ENCODE measurements at regions not wholly inside any gene's neighbourhood (a gene's known extent, or its start where the extent isn't known, plus 50 kb on each side); places are given as distances from the start of the nearest gene placed in this dataset.
"Not testable (repeated sequence)": the region's sequence is repeated elsewhere in the genome, so short reads cannot be mapped to it uniquely, and the experiment has no call there.

DNA sequence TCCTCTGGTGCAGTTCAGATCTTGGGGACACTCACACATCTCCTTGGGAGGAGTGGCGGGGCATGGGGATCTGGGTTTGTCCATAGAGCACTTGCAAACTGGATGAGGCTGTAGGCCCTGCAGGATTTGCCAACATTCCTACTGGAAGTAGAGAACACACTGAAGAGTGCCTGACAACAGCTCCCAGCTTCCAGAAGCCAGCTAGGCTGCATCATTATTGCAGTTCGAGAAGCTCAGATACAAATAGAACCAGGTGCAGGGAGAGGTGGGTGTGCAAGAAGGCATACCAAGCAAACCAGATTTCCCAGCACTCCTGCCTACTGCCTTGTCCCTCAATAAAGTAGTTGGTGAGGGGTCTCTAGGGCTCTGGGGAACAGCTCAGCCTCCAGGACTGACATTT is 52.5 kb downstream of the RHOB start:
- no peak for DNase-seq (ENCODE audit: low spot score)

DNA sequence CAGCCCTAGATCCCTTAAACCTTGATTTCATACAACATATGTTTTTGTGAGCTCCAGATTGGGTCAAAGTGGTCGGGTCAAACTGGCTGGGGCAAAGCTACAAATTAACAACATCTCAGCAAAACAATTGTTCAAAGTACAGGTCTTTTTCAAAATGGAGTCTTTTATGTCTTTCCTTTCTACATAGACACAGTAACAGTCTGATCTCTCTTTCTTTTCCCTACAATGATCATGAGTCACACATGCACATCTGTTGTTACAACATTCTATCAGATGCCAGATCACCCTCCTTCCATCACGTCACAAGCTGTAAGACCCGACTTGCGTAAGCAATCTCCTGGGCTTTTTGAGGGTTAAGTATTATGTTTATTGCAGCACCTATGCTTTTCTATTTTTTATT is 55.1 kb downstream of the RHOB start:
- DNase-seq (ENCODE audit: low spot score), result peak; percentile 81

DNA sequence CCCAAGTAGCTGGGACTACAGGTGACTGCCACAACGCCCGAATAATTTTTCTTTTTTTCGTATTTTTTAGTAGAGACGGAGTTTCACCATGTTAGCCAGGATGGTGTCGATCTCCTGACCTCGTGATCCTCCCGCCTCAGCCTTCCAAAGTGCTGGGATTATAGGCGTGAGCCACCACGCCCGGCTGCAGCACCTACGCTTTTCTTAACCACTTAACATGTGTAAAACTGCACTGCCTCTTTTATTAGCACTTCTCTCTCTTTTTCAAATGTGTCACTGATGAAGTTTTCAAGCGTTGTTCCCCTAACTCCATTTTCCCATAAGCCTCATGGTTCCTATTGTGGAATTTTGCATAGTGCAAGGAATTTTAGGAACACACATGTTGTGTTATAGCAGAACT is 55.6 kb downstream of the RHOB start:
- DNase-seq (ENCODE audit: low spot score), result not testable (repeated sequence)

DNA sequence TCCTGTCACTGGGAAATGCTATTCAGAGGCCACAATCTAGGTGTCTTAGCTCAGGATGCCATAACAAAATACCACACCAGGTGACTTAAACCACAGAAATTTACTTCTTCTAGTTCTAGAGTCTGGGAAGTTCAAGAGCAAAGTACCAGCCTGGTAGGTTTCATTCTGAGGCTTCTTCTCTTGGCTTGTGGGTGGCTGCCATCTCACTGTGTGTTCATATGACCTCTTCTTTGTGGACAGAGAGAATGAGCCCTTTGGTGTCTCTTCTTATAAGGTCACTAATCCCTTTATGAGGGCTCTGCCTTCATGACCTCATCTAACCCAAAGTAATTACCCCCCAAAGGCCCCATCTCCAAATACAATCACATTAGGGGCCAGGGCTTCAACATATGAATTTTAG is 57.3 kb downstream of the RHOB start:
- DNase-seq (ENCODE audit: low spot score), result no peak

DNA sequence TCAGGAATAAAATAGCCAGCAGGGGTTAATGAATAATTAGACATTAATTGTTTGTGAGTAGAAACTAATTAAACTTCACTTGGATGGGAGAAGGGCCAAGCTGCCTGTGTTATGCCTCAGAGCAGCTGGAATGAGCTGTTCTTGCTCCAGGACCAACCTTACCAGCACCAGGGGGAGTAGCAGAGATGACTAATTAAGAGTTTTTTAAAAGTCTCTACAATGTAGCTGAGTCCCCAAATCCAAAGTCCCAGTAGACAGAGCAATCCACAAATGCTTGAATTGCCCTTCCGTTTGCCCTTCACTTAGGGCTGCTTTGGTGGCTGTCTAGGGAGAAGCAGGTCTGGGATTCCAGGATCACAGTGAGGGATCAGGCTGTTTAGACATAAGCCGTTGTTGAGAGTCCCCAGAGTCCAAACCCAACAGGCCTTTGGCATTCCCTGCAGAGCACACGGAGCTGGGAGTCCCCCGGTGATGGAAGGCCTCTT is 59.4 kb downstream of the RHOB start:
- no peak for DNase-seq (ENCODE audit: low spot score)

DNA sequence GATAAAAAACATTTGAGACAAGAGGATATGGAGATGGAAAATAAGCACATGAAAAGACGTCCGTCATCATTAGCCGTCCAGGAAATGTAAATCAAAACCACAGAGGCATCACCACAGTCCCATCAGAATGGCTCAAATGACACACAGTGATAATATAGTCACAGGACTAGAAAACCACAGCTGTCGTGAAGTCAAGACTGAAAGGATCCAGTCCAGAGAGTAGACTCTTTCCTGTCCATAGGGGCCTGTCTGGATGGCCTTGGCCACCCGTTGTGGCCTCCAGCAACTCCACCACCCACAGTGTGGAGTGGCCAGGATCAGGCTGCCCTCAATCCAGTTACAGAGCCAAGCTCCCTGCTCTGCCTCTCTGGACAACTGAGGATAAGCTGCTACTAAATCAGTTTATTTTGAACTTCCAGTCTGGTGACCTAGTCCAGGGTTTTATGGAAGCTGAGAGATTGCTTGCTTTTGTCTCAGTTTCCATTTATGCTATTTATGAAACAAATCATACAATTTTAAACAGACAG is 60.4 kb downstream of the RHOB start:
- DNase-seq (ENCODE audit: low spot score), result peak; percentile 32

DNA sequence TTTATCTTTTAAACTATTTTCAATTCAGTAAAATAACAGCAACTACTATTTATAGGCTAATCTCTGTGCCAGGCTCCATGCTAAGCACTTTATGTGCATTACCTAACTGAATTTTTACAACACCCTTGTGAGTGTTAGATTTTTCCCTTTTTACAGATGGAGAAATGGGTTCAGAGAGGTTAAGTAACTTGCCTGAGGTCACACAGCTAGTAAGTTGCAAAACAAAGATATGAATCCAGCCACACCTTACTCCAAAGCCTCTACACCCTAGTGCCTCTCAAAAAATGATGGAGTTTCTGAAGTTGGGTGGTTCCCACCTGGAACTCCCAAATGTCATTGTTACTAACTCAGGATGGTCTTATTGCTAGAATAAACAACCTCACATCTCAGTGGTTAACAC is 60.8 kb downstream of the RHOB start:
- DNase-seq (ENCODE audit: low spot score), result no peak

DNA sequence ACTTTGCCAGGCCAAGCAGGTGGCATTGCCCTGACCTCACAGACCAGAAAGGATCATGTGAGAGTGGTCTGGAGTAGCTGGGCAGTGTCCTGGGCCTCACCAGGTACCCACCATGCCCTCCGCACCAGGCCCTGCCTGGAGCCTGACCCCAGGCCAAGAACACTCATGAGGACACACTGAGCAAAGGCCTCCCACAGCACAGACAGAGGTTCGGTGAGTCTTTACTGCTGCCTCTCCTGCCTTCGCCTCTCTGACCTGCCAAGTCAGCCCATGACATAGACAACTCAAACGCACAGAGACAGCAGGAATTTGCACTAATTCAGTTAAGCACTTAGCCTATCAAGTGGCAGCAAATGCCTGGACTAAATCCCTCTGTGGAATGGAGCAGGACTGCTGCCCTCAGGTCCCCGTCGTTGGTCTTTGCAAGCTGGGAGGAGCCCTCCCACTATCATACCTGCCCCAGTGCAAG is 62.5 kb downstream of the RHOB start:
- no peak for DNase-seq (ENCODE audit: low spot score)

DNA sequence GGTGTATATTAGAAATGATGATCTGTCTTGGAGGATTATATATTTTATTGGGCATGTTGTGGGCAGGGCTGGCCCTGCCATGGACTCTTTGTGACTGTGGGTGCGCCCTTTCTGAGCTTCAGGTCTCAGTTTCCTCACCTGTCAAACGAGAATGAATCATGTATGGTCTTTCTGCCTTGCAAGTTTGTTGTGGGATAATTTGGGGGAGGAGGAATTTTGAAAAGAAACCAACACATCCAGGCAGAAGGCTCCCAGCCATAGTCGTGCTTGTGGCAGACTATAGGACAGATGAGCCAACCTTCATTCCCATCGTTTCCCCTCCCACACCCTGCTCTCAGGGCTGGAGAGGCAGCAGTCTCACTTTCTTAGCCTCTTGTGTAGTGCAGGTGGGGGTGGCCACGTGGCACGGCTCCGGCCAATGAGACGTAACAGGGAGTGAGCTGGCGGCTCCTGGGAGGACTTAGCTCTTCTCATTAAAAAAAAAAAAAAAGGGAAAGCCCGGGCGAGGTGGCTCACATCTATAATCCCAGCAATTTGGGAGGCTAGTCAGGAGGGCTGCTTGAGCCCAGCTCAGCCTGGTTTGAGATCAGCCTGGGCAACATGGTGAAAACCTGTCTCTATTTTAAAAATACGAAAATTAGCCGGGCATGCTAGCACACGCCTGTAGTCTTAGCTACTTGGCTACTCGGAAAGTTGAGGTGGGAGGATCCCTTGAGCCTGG is 63.1 kb downstream of the RHOB start:
- DNase-seq (ENCODE audit: low spot score), result peak; percentile 26

DNA sequence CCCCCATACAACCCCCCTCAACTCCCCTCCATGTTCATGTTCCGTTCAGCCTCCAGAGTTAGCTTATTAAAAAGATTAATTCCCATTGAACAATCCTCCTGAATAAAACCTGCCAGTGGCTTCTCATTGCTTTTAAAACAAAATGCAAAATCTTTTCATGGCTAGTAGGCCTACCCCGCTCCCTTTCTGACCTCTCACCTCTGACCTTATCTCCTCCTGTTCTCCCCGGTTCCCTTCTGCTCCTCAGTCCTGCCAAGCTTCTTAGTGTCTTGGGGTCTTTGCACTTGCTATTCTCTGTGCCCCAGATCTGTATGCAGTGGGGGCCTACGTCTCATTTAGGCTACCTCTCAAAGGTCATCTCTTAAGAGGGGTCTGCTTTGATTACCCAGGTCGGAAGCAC is 64.3 kb downstream of the RHOB start:
- no peak for DNase-seq (ENCODE audit: low spot score)

DNA sequence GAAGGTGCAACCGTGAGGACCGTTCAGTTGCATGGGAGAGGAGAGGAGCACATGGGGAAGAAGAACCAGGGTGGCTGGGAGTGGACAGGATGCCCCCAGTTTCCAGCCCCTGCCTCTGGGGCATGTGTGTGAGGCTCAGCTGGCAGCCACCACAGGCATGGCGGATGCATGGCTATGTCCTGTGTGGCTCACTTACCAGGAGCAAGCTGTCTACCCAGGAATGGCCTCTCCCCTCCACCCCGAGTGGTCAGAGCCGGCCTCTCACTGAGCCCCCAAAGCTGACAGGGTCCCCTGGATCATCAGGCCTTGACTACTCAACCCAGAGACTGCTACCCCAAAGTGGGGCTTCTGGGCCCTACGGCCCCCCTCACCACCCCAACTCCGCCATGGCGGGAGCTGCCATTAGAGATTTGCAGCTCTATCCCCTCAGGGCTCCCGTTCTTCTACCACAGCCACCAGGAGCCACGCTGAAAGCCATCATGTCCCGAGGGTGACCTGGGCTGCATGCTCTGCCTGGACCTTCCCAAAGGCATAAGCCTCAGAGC is 65.3 kb downstream of the RHOB start:
- DNase-seq (ENCODE audit: low spot score), result no peak

DNA sequence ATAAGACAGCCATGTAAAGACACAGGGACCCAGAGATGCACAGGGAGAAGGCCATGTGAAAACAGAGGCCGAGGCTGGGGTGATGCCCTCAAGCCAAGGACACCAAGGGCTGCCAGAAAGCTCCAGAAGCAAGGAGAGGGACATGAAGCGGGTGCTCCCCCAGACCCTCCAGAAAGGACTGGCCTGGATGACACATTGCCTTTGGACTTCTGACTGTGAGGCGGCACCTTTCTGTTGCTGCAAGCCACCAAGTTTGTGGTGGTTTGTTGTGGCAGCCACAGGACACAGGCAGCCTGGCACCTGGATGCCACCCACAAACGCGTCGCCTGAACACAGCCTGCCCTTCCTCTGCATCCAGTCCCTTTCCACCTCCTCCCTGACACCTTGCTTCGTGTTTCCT is 67.1 kb downstream of the RHOB start:
- DNase-seq (ENCODE audit: low spot score), result no peak

DNA sequence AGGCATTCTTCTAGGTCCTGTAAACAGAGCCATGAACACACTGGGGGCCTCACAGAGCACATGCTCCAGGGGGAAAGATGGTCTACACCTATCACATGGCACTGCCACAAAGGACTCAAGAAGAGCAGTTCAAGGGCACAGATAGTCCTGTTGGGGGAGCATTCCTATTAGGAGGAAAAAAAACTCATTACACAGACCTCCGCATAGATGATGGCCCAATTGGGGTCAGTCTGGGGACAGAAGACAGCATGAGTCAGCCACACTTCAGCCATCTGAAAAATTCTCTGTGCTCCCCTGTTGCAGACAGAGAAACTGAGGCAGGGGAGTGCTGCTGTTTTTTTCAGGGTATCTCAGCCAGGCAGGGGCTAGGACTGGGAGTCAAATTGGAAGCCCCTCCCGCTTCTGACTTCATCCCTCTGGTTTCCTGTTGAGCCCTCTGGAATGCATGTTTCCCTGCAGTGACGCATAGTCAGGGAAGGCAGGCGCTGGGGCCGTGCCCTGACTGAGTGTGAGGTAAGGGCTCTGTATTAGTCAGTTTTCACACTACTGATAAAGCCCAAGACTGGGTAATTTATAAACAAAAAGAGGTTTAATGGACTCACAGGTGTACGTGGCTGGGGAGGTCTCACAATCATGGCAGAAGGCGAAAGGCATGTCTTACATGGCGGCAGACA is 67.9 kb downstream of the RHOB start:
- peak; percentile 71 for DNase-seq (ENCODE audit: low spot score)

DNA sequence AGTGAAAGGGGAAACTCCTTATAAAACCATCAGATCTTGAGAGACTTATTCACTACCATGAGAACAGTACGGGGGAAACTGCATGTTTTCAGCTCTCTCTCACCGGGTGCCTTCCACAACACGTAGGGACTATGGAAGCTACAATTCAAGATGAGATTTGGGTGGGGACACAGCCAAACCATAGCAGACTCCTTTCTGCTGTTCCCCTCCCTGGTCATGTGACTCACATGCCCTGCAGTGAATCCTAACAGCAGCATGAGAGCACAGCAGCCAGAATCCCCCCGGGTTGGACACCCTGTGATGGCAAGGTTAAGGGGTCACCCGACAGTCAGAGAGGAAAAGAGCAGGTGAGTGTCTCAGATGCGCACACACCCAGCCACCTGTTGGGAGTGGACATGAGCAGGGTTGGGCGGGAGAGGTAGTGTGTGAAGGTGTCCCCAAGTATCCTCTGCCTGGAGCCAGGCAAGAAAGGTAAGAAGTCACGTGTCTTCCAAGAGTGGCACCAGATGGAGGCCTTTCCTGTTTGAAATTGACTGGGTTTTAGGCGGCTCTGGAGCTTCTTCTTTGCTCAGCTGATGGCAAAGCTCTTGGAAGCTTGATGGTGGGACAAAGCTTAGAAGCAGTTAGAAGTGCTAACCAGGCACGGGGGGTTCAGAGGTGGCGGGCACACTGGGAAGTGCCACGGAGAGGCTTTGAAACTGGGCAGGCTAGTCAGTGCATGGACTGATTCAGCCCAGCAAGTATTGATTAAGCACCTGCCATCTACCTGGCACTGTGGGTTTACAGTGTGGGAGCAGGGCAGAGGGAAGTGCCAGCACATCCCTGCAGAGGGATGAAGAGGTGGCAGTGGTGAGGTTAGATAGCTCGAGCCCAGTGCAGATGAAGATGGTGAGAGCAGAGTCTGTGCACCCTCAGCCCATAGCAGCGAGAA is 68.7 kb downstream of the RHOB start:
- DNase-seq (ENCODE audit: low spot score), result no peak

DNA sequence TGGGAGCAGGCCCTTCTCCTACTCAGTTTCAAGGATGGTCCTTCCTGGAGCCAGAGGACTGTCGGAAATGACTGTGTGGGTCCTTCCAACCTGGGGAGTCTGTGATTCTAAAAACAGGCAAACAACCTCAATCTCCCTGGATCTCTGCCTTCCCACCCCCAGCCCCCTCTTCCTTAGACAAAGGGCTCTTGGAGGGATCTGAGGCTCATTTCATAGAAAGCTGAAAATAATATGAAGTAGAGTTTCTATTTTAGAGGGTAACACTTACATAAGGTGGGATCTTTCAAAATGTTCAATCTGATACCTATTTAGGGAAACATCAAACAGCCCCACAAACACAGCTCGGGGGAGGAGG is 69.4 kb downstream of the RHOB start:
- no peak for DNase-seq (ENCODE audit: low spot score)

DNA sequence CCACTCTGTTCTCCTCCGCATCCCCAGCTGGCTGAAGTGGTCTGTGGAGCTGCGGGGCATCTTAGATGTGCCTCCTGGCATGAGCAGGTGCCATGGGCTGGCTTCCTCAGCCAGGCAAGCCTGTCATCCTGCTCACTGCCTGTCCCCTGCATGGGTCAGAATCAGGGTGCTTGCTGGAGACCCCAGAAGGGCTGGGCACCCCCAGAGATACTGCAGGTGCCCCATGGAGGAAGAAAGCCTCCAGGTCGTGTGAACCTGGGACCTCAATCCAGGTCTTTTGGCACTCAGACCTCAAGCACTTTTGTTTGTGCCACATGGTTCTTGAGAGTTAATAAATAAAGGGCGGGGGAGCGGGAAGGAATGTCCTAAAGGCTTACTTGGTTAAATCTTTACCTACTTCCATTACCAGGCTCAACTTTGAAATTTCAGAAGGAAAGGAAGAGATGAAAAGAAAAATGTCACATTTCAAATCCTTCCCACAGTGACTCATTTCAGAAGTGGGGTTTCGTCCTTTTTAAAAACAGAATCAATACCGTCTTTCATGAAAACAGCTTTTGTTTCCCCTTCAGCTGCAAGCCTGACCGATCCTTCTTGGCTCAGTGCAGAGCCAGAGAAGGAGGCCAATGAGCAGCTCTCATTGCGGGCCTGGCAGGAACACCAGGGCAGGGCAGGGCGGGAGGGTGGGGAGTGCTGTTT is 69.9 kb downstream of the RHOB start:
- no peak for DNase-seq (ENCODE audit: low spot score)

DNA sequence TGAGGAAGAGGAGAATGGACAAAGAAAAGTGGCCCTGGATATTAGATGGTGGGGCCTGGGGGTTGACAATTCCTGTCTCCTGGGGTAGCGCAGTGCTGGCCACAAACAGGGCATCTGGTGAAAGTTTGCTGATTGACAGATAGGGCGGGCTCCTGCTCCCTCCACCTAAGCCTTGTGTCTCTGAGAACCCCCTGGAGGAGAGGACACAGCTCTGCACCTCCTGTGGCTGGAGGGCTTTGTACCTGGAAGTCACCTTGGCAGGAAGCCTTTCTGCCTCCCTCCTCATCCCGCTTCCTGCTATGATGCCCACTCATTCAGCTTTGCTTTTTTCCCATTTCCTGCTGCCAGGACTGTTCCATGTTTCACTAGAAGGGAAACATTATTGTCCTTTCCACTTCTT is 72.4 kb downstream of the RHOB start:
- DNase-seq (ENCODE audit: low spot score), result no peak

DNA sequence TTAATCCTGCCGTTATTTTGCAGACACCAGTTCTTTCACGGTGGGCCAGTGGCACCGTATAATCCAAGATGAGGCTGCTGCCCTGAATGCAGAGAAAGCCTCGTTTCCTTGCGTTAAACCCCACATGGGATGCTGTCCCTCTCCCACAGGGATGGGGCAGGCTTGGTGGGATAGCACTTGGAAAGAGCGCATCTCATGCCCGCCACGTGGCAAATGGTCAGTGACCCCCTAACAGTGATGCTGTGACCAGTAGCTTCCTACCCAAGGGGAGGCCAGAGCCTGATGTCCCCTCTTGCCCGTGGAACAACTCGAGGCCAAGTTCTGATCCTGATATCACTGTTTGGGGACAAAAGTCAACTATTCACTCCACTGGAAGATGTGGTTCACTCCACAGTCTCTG is 73.3 kb downstream of the RHOB start:
- no peak for DNase-seq (ENCODE audit: low spot score)

DNA sequence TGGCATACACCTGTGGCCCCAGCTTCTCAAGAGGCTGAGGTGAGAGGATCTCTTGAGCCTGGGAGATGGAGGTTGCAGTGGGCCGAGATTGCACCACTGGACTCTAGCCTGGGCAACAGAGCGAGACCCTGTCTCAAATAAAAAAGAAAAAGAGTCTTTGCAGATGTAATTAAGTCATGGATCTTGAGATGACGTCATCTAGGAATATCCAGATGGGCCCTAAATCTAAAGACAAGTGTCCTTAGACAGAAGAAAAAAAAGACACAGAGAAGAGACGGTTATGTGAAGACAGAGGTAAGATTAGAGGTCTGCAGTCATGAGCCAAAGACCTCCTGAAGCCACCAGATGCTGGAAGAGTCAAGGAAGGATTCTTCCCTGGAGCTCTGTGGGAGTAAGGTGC is 74.3 kb downstream of the RHOB start:
- DNase-seq (ENCODE audit: low spot score), result no peak

DNA sequence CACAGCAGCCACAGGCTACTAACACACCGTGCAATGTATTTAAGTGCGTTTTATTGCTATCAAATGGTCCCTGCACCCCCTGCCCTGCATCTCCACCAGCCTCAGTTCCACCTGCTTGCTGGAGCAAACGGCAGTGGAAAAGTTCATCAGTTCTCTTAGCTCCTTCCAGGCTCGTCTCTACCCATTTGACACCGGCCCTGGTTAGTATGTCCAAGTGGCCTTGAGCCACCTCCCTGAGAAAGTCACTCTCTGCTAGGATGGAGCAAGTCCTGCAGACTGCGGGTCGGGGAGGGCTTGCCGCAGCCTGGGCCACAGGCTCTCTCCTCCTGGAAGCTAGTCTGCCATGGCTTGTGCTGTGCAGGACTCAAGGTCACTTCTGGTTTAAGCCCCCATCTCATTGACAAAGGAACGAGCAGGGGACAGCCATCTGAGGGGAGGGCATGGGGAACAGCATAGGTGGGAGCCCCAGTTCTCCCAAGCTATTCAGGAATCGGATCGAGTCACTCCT is 74.9 kb downstream of the RHOB start:
- DNase-seq (ENCODE audit: low spot score), result no peak

All from H4 (cell line).